CD14-positive monocyte (primary cell): ENCODE measurements at regions not wholly inside any gene's neighbourhood (a gene's known extent, or its start where the extent isn't known, plus 50 kb on each side); places are given as distances from the start of the nearest gene placed in this dataset.

Experiments
- DNase-seq, 3 donors: peaks; one replicate each; pipeline ENCODE4 v3.0.0-alpha.2; 2011 to 2022
- H2AFZ ChIP-seq: 2 replicates; pipeline ENCODE4 v1.6.0; 2012; ENCODE audit warnings: mild to moderate bottlenecking, low read depth, low read length, inconsistent platforms; ENCODE audit not compliant: insufficient read depth, poor library complexity, severe bottlenecking
- H3K27ac ChIP-seq, 2 donors: 1 replicate in 1 of 2; 2 replicates in 1 of 2; pipeline ENCODE4 v1.5.1; 2012 to 2013; ENCODE audit warnings: low read length in 2 of 2, control low read depth in 1 of 2, inconsistent platforms in 1 of 2, low read depth in 1 of 2, mild to moderate bottlenecking in 1 of 2
- H3K27me3 ChIP-seq, 2 donors: one replicate each; pipeline versions ENCODE4 v1.6.0 to v1.6.1; 2011 to 2013; ENCODE audit warnings: low read length in 2 of 2; ENCODE audit not compliant: control insufficient read depth in 2 of 2, insufficient read depth in 2 of 2
- H3K36me3 ChIP-seq, 2 donors: replicated peaks in 1 of 2; 1 replicate in 1 of 2; 2 replicates in 1 of 2; pipeline versions ENCODE4 v1.5.1 to v1.6.1; 2012 to 2013; ENCODE audit warnings: low read length in 2 of 2, control low read depth in 1 of 2, inconsistent platforms in 1 of 2, mild to moderate bottlenecking in 1 of 2; ENCODE audit not compliant: insufficient read depth in 2 of 2, control insufficient read depth in 1 of 2
- H3K4me1 ChIP-seq, 2 donors: 1 replicate in 1 of 2; 2 replicates in 1 of 2; pipeline versions ENCODE4 v1.5.1 to v1.6.1; 2012 to 2013; ENCODE audit warnings: low read length in 2 of 2, control low read depth in 1 of 2, inconsistent platforms in 1 of 2, mild to moderate bottlenecking in 1 of 2, moderate library complexity in 1 of 2; ENCODE audit not compliant: insufficient read depth in 2 of 2, control insufficient read depth in 1 of 2
- H3K4me2 ChIP-seq: replicated peaks from 2 replicates; pipeline ENCODE3; 2012; ENCODE audit warnings: low read length, moderate library complexity, mild to moderate bottlenecking; ENCODE audit not compliant: poor library complexity, severe bottlenecking; ENCODE audit errors: extremely low read depth
- H3K4me3 ChIP-seq, 3 experiments: fragments of 200-600 bp in 1 of 3; sonication (generic) in 1 of 3; replicated peaks in 1 of 3; 1 replicate in 2 of 3; 2 replicates in 1 of 3; pipeline ENCODE4 v1.5.1; 2011 to 2013; ENCODE audit warnings: low read length in 3 of 3, mild to moderate bottlenecking in 3 of 3, control low read depth in 2 of 3, low read depth in 2 of 3, inconsistent platforms in 1 of 3, moderate library complexity in 1 of 3
- H3K79me2 ChIP-seq: 2 replicates; pipeline ENCODE4 v1.6.0; 2012; ENCODE audit warnings: mild to moderate bottlenecking, control low read depth, inconsistent platforms, low read length, moderate library complexity; ENCODE audit not compliant: insufficient read depth
- H3K9ac ChIP-seq: 2 replicates; pipeline ENCODE4 v1.6.0; 2017; ENCODE audit warnings: low read length, mild to moderate bottlenecking; ENCODE audit not compliant: insufficient read depth, poor library complexity, severe bottlenecking
- H3K9me3 ChIP-seq, 2 donors: replicated peaks in 1 of 2; 1 replicate in 1 of 2; 2 replicates in 1 of 2; pipeline versions ENCODE4 v1.5.1 to v1.6.1; 2012 to 2013; ENCODE audit warnings: low read length in 2 of 2, control low read depth in 1 of 2; ENCODE audit not compliant: control insufficient read depth in 1 of 2, insufficient read depth in 1 of 2
- H4K20me1 ChIP-seq: 2 replicates; pipeline ENCODE4 v1.6.0; 2012; ENCODE audit warnings: mild to moderate bottlenecking, low read length, control low read depth, moderate library complexity; ENCODE audit not compliant: insufficient read depth
- H3K27ac Mint-ChIP-seq, 7 donors: one replicate each; pipeline ENCODE4 v1.8.0; 2020; ENCODE audit warnings: mild to moderate bottlenecking in 7 of 7, mixed read lengths in 7 of 7, moderate library complexity in 6 of 7, inconsistent platforms in 2 of 7
- H3K27me3 Mint-ChIP-seq, 3 donors: one replicate each; pipeline ENCODE4 v1.8.0; 2021 to 2022; ENCODE audit warnings: low read depth in 3 of 3, mild to moderate bottlenecking in 3 of 3, mixed read lengths in 3 of 3, moderate library complexity in 3 of 3, inconsistent platforms in 1 of 3
- H3K36me3 Mint-ChIP-seq, 2 donors: one replicate each; pipeline ENCODE4 v1.8.0; 2020; ENCODE audit warnings: mixed read lengths in 2 of 2, inconsistent platforms in 1 of 2, mild to moderate bottlenecking in 1 of 2
- H3K4me1 Mint-ChIP-seq: one replicate; pipeline ENCODE4 v1.8.0; 2020; ENCODE audit warnings: mild to moderate bottlenecking, mixed read lengths
- H3K4me3 Mint-ChIP-seq, 2 donors: one replicate each; pipeline ENCODE4 v1.8.0; 2020; ENCODE audit warnings: mild to moderate bottlenecking in 2 of 2, mixed read lengths in 2 of 2, moderate library complexity in 1 of 2
- H3K9me3 Mint-ChIP-seq, 7 donors: one replicate each; pipeline ENCODE4 v1.8.0; 2020 to 2022; ENCODE audit warnings: mixed read lengths in 7 of 7, mild to moderate bottlenecking in 6 of 7, moderate library complexity in 6 of 7, inconsistent platforms in 2 of 7
- WGBS: methylation state at CpG from one replicate; pipeline ENCODE4 v1.1.5; 2013; ENCODE audit warnings: missing lambda C conversion rate; ENCODE audit not compliant: insufficient coverage; 5-methylcytosine and 5-hydroxymethylcytosine counted together
- intact Hi-C, 2 donors: fragments of 100-400 bp; cut with micrococcal nuclease; formaldehyde crosslinking; loops; one replicate each; pipeline versions ENCODE4 v1.15.0 to v1.15.1; 2023
- TF ChIP-seq, protein P1 (sequence below): fragments of 200-600 bp; IDR thresholded peaks from one replicate; pipeline ENCODE4 v1.8.0; 2022; ENCODE audit warnings: antibody characterized with exemption, mild to moderate bottlenecking

DNA sequence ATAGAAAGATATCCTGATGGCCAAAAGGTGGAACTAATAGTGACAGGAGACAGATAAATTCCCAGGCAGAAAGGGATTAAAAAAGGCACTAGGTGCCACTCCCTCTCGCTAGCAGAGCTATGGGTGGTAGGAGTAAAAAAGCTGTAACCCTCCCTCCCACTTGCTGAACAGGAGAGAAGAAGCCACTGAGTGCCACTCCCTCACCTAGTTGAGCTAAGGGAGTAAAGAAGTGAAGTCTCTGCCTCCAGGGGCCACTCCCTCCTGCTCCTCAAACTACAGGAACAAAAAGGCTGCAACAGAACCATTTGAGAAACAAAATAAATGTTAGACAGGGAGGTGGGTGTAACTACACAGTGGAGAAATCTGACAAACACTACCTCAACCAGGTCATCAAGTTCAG, 276.2 kb upstream of the EPHA6 start:
- Mint-ChIP-seq H3K27ac (no peak overlapping the region), H3K36me3 (no peaks in the 10 kb centered on the region), H3K4me1 (no peaks in the 10 kb centered on the region), H3K4me3 (no peak overlapping the region), H3K9me3 (peaks cover 0 to 6% (median 3%) of the 10 kb centered on the region in 7 donors), H3K27me3 (no peaks in the 10 kb centered on the region)
- no peak for DNase-seq
- Histone ChIP-seq H3K9ac (no peak overlapping the region), H3K9me3 (peaks cover 0 to 9% of the 10 kb centered on the region in 2 donors), H4K20me1 (no peaks in the 10 kb centered on the region), H2AFZ (no peak overlapping the region), H3K79me2 (no peaks in the 10 kb centered on the region), H3K4me3 (no peak overlapping the region), H3K36me3 (no peaks in the 10 kb centered on the region), H3K27me3 (no peaks in the 10 kb centered on the region), H3K4me2 (no peak overlapping the region), H3K27ac (no peak overlapping the region), H3K4me1 (no peaks in the 10 kb centered on the region)
- intact Hi-C loops: no loop called here
- TF ChIP-seq, protein P1, sequence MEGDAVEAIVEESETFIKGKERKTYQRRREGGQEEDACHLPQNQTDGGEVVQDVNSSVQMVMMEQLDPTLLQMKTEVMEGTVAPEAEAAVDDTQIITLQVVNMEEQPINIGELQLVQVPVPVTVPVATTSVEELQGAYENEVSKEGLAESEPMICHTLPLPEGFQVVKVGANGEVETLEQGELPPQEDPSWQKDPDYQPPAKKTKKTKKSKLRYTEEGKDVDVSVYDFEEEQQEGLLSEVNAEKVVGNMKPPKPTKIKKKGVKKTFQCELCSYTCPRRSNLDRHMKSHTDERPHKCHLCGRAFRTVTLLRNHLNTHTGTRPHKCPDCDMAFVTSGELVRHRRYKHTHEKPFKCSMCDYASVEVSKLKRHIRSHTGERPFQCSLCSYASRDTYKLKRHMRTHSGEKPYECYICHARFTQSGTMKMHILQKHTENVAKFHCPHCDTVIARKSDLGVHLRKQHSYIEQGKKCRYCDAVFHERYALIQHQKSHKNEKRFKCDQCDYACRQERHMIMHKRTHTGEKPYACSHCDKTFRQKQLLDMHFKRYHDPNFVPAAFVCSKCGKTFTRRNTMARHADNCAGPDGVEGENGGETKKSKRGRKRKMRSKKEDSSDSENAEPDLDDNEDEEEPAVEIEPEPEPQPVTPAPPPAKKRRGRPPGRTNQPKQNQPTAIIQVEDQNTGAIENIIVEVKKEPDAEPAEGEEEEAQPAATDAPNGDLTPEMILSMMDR: no peak
- no CpG with 5 or more reads among the region's 1 CpG for WGBS

DNA sequence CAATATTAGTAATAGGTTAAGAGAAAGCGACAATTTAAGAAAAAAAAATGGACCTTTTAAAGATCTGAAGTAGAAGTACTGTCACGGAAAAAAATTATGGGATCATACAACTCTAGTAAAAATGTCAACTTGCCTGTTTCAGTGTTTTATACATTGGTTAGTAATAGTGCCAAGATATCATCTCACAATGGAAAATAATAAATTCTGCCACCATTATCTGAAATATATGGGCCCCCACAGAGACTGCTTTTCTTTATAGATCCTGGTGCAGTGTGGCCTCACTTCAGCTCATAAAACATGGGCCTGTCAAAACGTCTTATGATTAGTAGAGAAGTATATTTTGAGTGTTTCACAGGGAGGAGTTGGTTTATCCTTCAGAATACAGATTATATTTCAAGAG, 266.3 kb upstream of the EPHA6 start:
- no CpG with 5 or more reads among the region's 3 CpGs for WGBS
- H3K27me3 Mint-ChIP-seq: no peaks in the 10 kb centered on the region
- H3K27me3 ChIP-seq: no peaks in the 10 kb centered on the region

More for the DNA sequence above, 266.3 kb upstream of the EPHA6 start:
- peaks cover 4% of the 10 kb centered on the region in 2 donors for H3K9me3 ChIP-seq
- no peak overlapping the region for H2AFZ ChIP-seq
- H3K4me1 Mint-ChIP-seq: no peaks in the 10 kb centered on the region
- H3K4me3 Mint-ChIP-seq: no peak overlapping the region
- no peak overlapping the region for H3K27ac Mint-ChIP-seq
- H3K27ac ChIP-seq: no peak overlapping the region
- H3K9me3 Mint-ChIP-seq: peaks cover 0 to 17% (median 4%) of the 10 kb centered on the region in 7 donors
- H3K79me2 ChIP-seq: no peaks in the 10 kb centered on the region
- no peak for DNase-seq
- H3K36me3 Mint-ChIP-seq: no peaks in the 10 kb centered on the region
- no peak overlapping the region for H3K4me2 ChIP-seq
- no peaks in the 10 kb centered on the region for H3K36me3 ChIP-seq
- no peak overlapping the region for H3K4me3 ChIP-seq
- intact Hi-C loops: no loop called here
- TF ChIP-seq, protein P1: no peak
- no peak overlapping the region for H3K9ac ChIP-seq
- no peaks in the 10 kb centered on the region for H3K4me1 ChIP-seq
- H4K20me1 ChIP-seq: no peaks in the 10 kb centered on the region
